HepG2 (cell line): ENCODE measurements at regions not wholly inside any gene's neighbourhood (a gene's known extent, or its start where the extent isn't known, plus 50 kb on each side); places are given as distances from the start of the nearest gene placed in this dataset.

Source experiments
- ATAC-seq: fragments of 200-7000 bp; cut with Tn5 transposase; 3 replicates; pipeline ENCODE4 v1.9.1; 2020; ENCODE audit warnings: mild to moderate bottlenecking, moderate library complexity
- BruUV-seq: library from RNA; stranded (reverse); fragments of 400-500 nt; replicated peaks from 2 replicates; lab custom pipeline; 2021; lab: Mats Ljungman, UMichigan
- CTCF ChIA-PET: fragments of 300-600 bp; formaldehyde crosslinking; extraction: SDS; loops from one replicate; lab custom pipeline; 2021; ENCODE audit warnings: low total read pairs, inconsistent platforms, low intra/inter-chr PET ratio; lab: Yijun Ruan, JAX
- POLR2A ChIA-PET: fragments of 350-600 bp; sonication (Branson Sonifier 250); formaldehyde crosslinking; loops from one replicate; lab custom pipeline; 2020; ENCODE audit warnings: antibody characterized with exemption, inconsistent platforms; lab: Yijun Ruan, JAX
- DNase-seq: peaks from one replicate; pipeline ENCODE4 v3.0.0-alpha.2; 2015; ENCODE audit warnings: low spot score
- FAIRE-seq: peaks from 3 replicates; lab custom pipeline; 2011; peaks lifted over from hg19 to GRCh38; lab: Jason Lieb, UNC
- H2AFZ ChIP-seq: one replicate; pipeline ENCODE4 v1.6.1; 2011; ENCODE audit warnings: low read length, inconsistent platforms
- H3K27ac ChIP-seq: fragments of 300-600 bp; 3 replicates; pipeline ENCODE4 v1.8.0; 2011; ENCODE audit warnings: mixed run types, mild to moderate bottlenecking, mixed read lengths, low read length, inconsistent platforms; ENCODE audit not compliant: insufficient read depth; ENCODE audit errors: extremely low read length
- H3K27me3 ChIP-seq, 2 experiments: fragments of 200-600 bp in 1 of 2; 2 replicates in 1 of 2; 3 replicates in 1 of 2; pipeline versions ENCODE4 v1.6.0 to v1.8.0; 2011; ENCODE audit warnings: low read length in 2 of 2, mild to moderate bottlenecking in 2 of 2, moderate library complexity in 2 of 2, inconsistent platforms in 1 of 2; ENCODE audit not compliant: insufficient read depth in 2 of 2, control insufficient read depth in 1 of 2
- H3K36me3 ChIP-seq, 2 experiments: fragments of 200-600 bp in 1 of 2; replicated peaks in 1 of 2; 2 replicates in 1 of 2; 3 replicates in 1 of 2; pipeline versions ENCODE4 v1.5.1 to v1.8.0; 2011; ENCODE audit warnings: low read length in 2 of 2, inconsistent platforms in 1 of 2; ENCODE audit not compliant: insufficient read depth in 2 of 2, control insufficient read depth in 1 of 2
- H3K4me1 ChIP-seq: 2 replicates; pipeline ENCODE4 v1.5.1; 2012; ENCODE audit warnings: low read length, inconsistent platforms; ENCODE audit not compliant: insufficient read depth
- H3K4me2 ChIP-seq: 2 replicates; pipeline ENCODE4 v1.6.0; 2011; ENCODE audit warnings: low read depth, low read length, inconsistent platforms
- H3K4me3 ChIP-seq, 3 experiments: fragments of 200-600 bp in 1 of 3; sonication (generic), shearing (Covaris generic) in 1 of 3; replicated peaks in 1 of 3; 2 replicates each; pipeline ENCODE4 v1.5.1; 2011 to 2016; ENCODE audit warnings: low read length in 3 of 3, inconsistent platforms in 2 of 3, low read depth in 2 of 3, mild to moderate bottlenecking in 2 of 3, control low read depth in 1 of 3, mixed read lengths in 1 of 3; ENCODE audit not compliant: insufficient read depth in 1 of 3
- H3K79me2 ChIP-seq: one replicate; pipeline ENCODE4 v1.6.1; 2011; ENCODE audit warnings: low read length, inconsistent platforms; ENCODE audit not compliant: insufficient read depth
- H3K9ac ChIP-seq: 2 replicates; pipeline ENCODE4 v1.6.0; 2011; ENCODE audit warnings: mild to moderate bottlenecking, low read depth, low read length, inconsistent platforms; ENCODE audit not compliant: insufficient read depth
- H3K9me3 ChIP-seq: 2 replicates; pipeline ENCODE4 v1.5.1; 2012; ENCODE audit warnings: mild to moderate bottlenecking, low read length
- H4K20me1 ChIP-seq: 2 replicates; pipeline ENCODE4 v1.6.0; 2011; ENCODE audit warnings: inconsistent platforms, mild to moderate bottlenecking, low read length, moderate library complexity; ENCODE audit not compliant: insufficient read depth
- ARNT ChIP-seq: fragments of 450-650 bp; IDR thresholded peaks from 2 replicates; pipeline ENCODE4 v1.6.1; 2017
- FOXO1 ChIP-seq: sonication (generic); formaldehyde crosslinking; IDR thresholded peaks from 2 replicates; pipeline ENCODE4 v1.4.0; 2020; ENCODE audit warnings: missing genetic modification reagents
- HNRNPK ChIP-seq: fragments of 200-400 bp; formaldehyde crosslinking; IDR thresholded peaks from 2 replicates; pipeline ENCODE4 v1.6.1; 2018; ENCODE audit warnings: low read length, low read depth, moderate library complexity, mild to moderate bottlenecking; ENCODE audit not compliant: poor library complexity, severe bottlenecking
- MEIS1 ChIP-seq: sonication (generic); formaldehyde crosslinking; IDR thresholded peaks from 2 replicates; pipeline ENCODE4 v1.9.0; 2021; ENCODE audit warnings: mild to moderate bottlenecking, missing genetic modification reagents, moderate library complexity, borderline replicate concordance
- MLLT10 ChIP-seq: sonication (generic); formaldehyde crosslinking; IDR thresholded peaks from 2 replicates; pipeline ENCODE4 v1.4.0; 2020; ENCODE audit warnings: missing genetic modification reagents
- MXI1 ChIP-seq: IDR thresholded peaks from 3 replicates; pipeline ENCODE4 v1.6.1; 2012; ENCODE audit warnings: low read depth, low read length, inconsistent platforms, borderline replicate concordance
- PAWR ChIP-seq: sonication (generic); formaldehyde crosslinking; IDR thresholded peaks from 2 replicates; pipeline ENCODE4 v1.4.0; 2020; ENCODE audit warnings: missing genetic modification reagents, mild to moderate bottlenecking, borderline replicate concordance
- PITX1 ChIP-seq: sonication (generic); formaldehyde crosslinking; IDR thresholded peaks from 2 replicates; pipeline ENCODE4 v1.5.1; 2020; ENCODE audit warnings: mild to moderate bottlenecking, missing genetic modification reagents
- RAD21 ChIP-seq: fragments of 450-650 bp; formaldehyde crosslinking; IDR thresholded peaks from 2 replicates; pipeline ENCODE4 v1.5.0; 2020; ENCODE audit warnings: mild to moderate bottlenecking
- TEAD3 ChIP-seq: optimal IDR thresholded peaks from 2 replicates; pipeline ENCODE3; 2016; ENCODE audit warnings: borderline replicate concordance
- ZBTB20 ChIP-seq: sonication (generic); formaldehyde crosslinking; IDR thresholded peaks from 2 replicates; pipeline ENCODE4 v1.8.1; 2023; ENCODE audit warnings: missing genetic modification reagents, low read depth, mild to moderate bottlenecking, borderline replicate concordance
- ZFX ChIP-seq: sonication (generic); formaldehyde crosslinking; IDR thresholded peaks from 2 replicates; pipeline ENCODE4 v1.4.0; 2020; ENCODE audit warnings: mild to moderate bottlenecking, low read depth, missing genetic modification reagents, moderate library complexity
- ZNF12 ChIP-seq: sonication (generic); formaldehyde crosslinking; IDR thresholded peaks from 2 replicates; pipeline ENCODE4 v1.5.0; 2020; ENCODE audit warnings: missing genetic modification reagents
- ZNF34 ChIP-seq: sonication (generic); formaldehyde crosslinking; IDR thresholded peaks from 2 replicates; pipeline ENCODE4 v1.4.0; 2020; ENCODE audit warnings: mild to moderate bottlenecking, missing genetic modification reagents, borderline replicate concordance
- ZNF510 ChIP-seq: sonication (generic); formaldehyde crosslinking; IDR thresholded peaks from 2 replicates; pipeline ENCODE4 v1.4.0; 2020; ENCODE audit warnings: low read depth, mild to moderate bottlenecking, missing genetic modification reagents
- ZNF605 ChIP-seq: sonication (generic); formaldehyde crosslinking; IDR thresholded peaks from 2 replicates; pipeline ENCODE4 v1.8.0; 2022; ENCODE audit warnings: mild to moderate bottlenecking, missing genetic modification reagents
- WGBS: methylation state at CpG from one replicate; pipeline ENCODE4 v1.1.6; 2017; ENCODE audit warnings: low lambda C conversion rate; 5-methylcytosine and 5-hydroxymethylcytosine counted together
- in situ Hi-C: cut with HindIII; loops from 2 replicates; pipeline ENCODE4 v1.10.0; 2017; ENCODE audit warnings: low pct_unique_long_range_greater_than_20kb; ENCODE audit not compliant: extremely low pct_ligation_motif_present
- intact Hi-C: fragments of 100-400 bp; cut with micrococcal nuclease; formaldehyde crosslinking; loops from one replicate; pipeline ENCODE4 v1.10.0; 2022; ENCODE audit not compliant: unreplicated experiment
- TF ChIP-seq, protein P1 (sequence below): IDR thresholded peaks from 2 replicates; pipeline ENCODE4 v1.6.1; 2016; ENCODE audit warnings: missing compliant biosample characterization, missing genetic modification reagents, borderline replicate concordance
- TF ChIP-seq, protein P2 (sequence below): sonication (generic); formaldehyde crosslinking; IDR thresholded peaks from 2 replicates; pipeline ENCODE4 v1.4.0; 2020; ENCODE audit warnings: missing genetic modification reagents, borderline replicate concordance
- TF ChIP-seq, protein P3 (sequence below): sonication (generic); formaldehyde crosslinking; IDR thresholded peaks from 2 replicates; pipeline ENCODE4 v1.4.0; 2020; ENCODE audit warnings: missing genetic modification reagents

DNA sequence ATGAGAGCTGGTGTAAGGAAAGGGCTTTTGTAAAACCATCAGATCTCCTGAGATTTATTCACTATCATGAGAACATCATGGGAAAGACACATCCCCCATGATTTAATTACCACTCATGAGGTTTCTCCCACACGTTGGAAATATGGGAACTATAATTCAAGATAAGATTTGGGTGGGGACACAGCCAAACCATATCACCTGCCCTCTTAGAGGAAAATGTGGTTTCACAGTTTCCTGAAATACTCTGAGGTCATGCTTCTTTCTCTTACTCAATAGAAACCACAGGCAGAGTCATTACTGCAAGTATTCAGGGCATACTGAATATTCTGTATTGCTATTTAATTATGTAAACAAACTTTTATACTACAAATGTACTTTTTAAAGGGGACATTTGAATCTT, 1453.3 kb downstream of the PCDH18 start:
- H2AFZ ChIP-seq, result no peak overlapping the region
- no peaks in the 10 kb centered on the region for H3K4me1 ChIP-seq
- ATAC-seq (no peak), DNase-seq (no peak), FAIRE-seq (no peak)
- ChIA-PET POLR2A (no interaction called here), CTCF (no interaction called here)
- H3K27ac ChIP-seq, result no peak overlapping the region
- H3K27me3 ChIP-seq, result no peaks in the 10 kb centered on the region; a peak in 1 of 5 replicates
- no peak overlapping the region for H3K9ac ChIP-seq
- H3K4me2 ChIP-seq, result no peak overlapping the region
- intact Hi-C loops (no loop called here), in situ Hi-C loops (no loop called here)
- H3K4me3 ChIP-seq, result no peak overlapping the region
- H3K9me3 ChIP-seq, result no peaks in the 10 kb centered on the region
- whole genome bisulfite sequencing, result 0% methylated on average over 1 of the region's 1 CpG
- H3K36me3 ChIP-seq, result no peaks in the 10 kb centered on the region
- BruUV-seq, result no TSS peak
- no peaks in the 10 kb centered on the region for H4K20me1 ChIP-seq
- no peaks in the 10 kb centered on the region for H3K79me2 ChIP-seq
- TF ChIP-seq MEIS1 (CRISPR knock-in tag) (no peak), ZNF605 (CRISPR knock-in tag) (no peak), ZFX (CRISPR knock-in tag) (no peak), HNRNPK (no peak), ARNT (no peak), ZNF34 (CRISPR knock-in tag) (no peak), ZBTB20 (no peak), TEAD3 (CRISPR knock-in tag) (no peak), PAWR (no peak), MXI1 (no peak), ZNF12 (CRISPR knock-in tag) (no peak), MLLT10 (CRISPR knock-in tag) (no peak), RAD21 (CRISPR knock-in tag) (no peak), PITX1 (no peak), FOXO1 (CRISPR knock-in tag) (no peak), ZNF510 (CRISPR knock-in tag) (no peak)
- TF ChIP-seq, protein P1, sequence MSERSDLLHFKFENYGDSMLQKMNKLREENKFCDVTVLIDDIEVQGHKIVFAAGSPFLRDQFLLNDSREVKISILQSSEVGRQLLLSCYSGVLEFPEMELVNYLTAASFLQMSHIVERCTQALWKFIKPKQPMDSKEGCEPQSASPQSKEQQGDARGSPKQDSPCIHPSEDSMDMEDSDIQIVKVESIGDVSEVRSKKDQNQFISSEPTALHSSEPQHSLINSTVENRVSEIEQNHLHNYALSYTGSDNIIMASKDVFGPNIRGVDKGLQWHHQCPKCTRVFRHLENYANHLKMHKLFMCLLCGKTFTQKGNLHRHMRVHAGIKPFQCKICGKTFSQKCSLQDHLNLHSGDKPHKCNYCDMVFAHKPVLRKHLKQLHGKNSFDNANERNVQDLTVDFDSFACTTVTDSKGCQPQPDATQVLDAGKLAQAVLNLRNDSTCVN (CRISPR knock-in tag), result no peak
- TF ChIP-seq, protein P2, sequence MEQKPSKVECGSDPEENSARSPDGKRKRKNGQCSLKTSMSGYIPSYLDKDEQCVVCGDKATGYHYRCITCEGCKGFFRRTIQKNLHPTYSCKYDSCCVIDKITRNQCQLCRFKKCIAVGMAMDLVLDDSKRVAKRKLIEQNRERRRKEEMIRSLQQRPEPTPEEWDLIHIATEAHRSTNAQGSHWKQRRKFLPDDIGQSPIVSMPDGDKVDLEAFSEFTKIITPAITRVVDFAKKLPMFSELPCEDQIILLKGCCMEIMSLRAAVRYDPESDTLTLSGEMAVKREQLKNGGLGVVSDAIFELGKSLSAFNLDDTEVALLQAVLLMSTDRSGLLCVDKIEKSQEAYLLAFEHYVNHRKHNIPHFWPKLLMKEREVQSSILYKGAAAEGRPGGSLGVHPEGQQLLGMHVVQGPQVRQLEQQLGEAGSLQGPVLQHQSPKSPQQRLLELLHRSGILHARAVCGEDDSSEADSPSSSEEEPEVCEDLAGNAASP (CRISPR knock-in tag), result no peak
- TF ChIP-seq, protein P3, sequence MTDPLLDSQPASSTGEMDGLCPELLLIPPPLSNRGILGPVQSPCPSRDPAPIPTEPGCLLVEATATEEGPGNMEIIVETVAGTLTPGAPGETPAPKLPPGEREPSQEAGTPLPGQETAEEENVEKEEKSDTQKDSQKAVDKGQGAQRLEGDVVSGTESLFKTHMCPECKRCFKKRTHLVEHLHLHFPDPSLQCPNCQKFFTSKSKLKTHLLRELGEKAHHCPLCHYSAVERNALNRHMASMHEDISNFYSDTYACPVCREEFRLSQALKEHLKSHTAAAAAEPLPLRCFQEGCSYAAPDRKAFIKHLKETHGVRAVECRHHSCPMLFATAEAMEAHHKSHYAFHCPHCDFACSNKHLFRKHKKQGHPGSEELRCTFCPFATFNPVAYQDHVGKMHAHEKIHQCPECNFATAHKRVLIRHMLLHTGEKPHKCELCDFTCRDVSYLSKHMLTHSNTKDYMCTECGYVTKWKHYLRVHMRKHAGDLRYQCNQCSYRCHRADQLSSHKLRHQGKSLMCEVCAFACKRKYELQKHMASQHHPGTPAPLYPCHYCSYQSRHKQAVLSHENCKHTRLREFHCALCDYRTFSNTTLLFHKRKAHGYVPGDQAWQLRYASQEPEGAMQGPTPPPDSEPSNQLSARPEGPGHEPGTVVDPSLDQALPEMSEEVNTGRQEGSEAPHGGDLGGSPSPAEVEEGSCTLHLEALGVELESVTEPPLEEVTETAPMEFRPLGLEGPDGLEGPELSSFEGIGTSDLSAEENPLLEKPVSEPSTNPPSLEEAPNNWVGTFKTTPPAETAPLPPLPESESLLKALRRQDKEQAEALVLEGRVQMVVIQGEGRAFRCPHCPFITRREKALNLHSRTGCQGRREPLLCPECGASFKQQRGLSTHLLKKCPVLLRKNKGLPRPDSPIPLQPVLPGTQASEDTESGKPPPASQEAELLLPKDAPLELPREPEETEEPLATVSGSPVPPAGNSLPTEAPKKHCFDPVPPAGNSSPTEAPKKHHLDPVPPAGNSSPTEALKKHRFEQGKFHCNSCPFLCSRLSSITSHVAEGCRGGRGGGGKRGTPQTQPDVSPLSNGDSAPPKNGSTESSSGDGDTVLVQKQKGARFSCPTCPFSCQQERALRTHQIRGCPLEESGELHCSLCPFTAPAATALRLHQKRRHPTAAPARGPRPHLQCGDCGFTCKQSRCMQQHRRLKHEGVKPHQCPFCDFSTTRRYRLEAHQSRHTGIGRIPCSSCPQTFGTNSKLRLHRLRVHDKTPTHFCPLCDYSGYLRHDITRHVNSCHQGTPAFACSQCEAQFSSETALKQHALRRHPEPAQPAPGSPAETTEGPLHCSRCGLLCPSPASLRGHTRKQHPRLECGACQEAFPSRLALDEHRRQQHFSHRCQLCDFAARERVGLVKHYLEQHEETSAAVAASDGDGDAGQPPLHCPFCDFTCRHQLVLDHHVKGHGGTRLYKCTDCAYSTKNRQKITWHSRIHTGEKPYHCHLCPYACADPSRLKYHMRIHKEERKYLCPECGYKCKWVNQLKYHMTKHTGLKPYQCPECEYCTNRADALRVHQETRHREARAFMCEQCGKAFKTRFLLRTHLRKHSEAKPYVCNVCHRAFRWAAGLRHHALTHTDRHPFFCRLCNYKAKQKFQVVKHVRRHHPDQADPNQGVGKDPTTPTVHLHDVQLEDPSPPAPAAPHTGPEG, result no peak
